Left colon (tissue), 2 donors: ENCODE measurements at regions not wholly inside any gene's neighbourhood (a gene's known extent, or its start where the extent isn't known, plus 50 kb on each side); places are given as distances from the start of the nearest gene placed in this dataset.

Experiments used
- ATAC-seq: fragments of 200-7000 bp; cut with Tn5 transposase; one replicate; pipeline ENCODE4 v1.9.1; 2020; ENCODE audit warnings: mild to moderate bottlenecking, moderate library complexity
- DNase-seq, 2 donors: peaks; one replicate each; pipeline ENCODE4 v3.0.0-alpha.2; 2020
- intact Hi-C, 2 donors: fragments of 100-400 bp; cut with DNase I in 1 of 2; cut with micrococcal nuclease in 1 of 2; formaldehyde crosslinking; loops; one replicate each; pipeline versions ENCODE4 v1.11.2 to v1.14.0; 2022; cut with DNase I, micrococcal nuclease
- donor health status: DM: no; HTN: no; CAD: no.
- donor health status: DM: yes; HTN: yes; CAD: no.

DNA sequence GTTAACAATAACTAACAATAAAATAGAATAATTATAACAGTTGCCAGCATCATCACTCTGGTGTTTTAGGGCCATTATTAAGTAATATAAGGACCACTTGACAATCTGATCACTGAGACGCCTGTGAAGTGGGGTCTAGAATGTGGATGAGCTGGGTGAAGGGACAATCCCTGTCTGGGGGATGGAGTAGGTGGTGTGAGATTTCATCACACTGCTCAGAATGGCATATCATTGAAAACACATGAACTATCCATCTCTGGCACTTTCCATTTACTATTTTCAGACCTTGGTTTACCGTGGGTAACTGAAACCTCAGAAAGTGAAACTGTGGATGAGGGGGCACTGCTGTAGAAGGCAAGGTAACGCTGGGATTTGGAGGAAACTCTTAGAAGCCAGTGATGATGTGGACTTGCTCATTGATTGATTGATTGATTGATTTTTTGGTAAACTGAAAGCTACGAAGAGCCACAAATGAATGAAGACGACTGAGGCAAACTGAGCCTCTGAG lies 204.4 kb upstream of the TWIST2 start:
- intact Hi-C loops = no loop called here
- ATAC-seq (no peak), DNase-seq (no peak)

DNA sequence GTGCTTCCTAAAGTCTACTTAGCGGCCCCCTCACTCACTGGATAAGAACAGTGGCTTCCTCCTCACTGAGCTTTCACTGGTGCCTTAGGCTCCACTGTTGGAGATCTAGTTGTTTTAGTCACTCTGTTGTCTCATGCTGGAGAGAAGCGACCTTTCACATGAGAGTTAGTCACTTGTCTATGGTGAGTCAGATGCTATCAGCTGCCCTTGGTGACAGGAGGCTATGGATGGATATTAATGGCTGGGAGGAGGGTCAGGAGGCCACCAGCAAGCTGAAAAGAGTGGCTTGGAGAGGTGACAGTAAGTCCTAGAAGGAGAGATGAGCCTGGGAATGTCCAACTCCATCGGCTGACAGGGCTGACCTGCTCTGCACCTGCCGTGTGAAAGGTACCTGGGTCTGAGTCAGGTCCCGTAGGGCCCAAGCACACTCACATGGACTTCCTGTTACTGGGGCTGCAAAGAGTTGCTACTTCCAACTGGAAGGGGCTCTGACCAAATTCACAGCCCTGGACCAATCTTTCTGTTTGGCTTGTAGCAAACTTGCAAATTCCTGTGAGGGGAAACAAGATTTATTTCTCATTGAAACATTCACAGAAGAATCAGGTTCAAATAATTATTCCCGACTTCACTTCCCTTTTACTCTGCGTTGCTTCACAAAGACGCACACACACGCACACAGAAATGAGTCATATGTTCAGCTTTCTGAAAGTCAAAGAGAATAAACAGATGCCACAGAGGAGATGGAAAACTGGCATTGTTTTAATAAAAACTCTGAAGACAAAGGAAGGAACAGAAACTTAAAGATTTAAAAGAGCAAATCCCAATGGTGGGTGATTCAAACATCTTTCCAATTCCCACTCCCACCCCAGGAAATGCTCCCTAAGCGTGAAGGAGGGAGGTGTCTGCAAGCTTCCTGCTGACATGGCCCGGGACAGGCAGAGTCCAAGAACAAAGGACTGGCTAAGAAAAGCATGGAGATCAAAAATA lies 203.5 kb upstream of the TWIST2 start:
- no peak for ATAC-seq
- intact Hi-C loops = no loop called here
- no peak for DNase-seq

DNA sequence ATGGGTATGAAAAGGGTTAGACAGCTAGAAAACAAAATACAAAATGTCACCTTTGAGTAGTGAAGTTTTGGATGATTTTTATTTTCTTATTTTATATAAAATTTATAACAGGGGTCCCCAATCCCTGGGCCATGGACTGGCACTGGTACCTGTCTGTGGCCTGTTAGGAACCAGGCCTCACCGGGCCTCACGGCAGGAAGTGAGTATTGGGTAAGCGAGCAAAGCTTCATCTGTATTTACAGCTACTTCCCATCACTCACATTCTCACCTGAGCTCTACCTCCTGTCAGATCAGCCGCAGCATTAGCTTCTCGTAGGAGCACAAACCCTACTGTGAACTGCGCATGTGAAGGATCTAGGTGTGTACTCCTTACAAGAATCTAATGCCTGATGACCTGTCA lies 202.8 kb upstream of the TWIST2 start:
- DNase-seq = no peak
- no peak for ATAC-seq
- intact Hi-C loops = no loop called here

DNA sequence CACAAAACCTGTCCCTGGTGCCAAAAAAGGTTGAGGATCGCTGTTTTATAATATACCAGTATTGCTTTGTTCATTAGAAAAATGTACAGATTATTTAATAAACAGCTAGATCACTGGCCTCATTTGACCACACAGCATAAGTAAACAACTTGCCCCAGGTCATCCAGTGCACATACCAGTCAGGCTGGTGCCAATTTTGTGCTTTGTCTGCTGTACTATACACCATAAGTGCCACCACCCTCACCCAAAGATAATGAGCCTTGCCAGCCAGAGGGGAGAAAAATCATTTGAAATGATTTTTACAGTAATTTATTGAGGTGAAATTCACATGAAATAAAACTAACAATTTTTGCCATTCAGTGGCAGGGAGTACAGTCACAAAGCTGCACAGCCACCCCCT lies 202.2 kb upstream of the TWIST2 start:
- intact Hi-C loops = no loop called here
- DNase-seq (no peak), ATAC-seq (no peak)

DNA sequence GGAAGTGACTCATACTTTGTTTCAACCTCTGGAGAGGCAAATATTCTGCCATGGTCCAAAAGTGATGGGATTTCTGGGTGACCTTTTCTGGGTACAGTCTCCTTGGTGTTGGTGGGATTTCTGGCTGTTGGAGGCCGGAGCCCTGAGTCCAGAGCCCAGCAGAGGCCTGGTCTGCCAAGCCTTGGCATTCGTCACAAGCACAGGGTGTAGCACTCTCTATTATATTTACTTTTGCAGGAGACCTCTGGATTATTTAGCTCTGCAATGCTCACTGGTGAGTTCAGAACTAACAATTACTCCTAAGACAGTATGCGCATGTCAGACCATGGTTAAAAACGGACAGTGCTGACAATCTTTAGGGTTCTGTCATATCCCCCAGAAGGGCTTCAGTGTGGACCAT lies 201.6 kb upstream of the TWIST2 start:
- no peak for ATAC-seq
- intact Hi-C loops = no loop called here
- no peak for DNase-seq

DNA sequence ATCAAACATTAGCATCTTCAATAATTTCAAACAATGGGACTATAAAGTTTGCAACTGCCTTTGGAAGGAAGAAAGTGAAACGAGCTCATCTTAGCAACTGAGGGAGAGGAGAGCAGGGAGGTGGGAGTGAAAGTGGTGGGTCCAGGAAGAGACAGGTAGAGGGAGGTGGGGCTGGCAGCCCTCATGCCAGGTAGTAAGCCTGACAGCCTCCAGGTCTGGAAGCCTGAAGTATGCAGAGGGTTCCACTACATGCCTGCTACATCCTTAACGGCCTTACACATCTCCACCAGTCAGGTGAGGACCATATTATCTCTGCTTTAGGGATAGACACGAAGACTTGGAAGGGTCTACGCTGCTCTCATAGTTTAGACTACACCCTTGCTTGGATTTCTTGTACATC lies 201.1 kb upstream of the TWIST2 start:
- intact Hi-C loops = no loop called here
- DNase-seq (no peak), ATAC-seq (no peak)

DNA sequence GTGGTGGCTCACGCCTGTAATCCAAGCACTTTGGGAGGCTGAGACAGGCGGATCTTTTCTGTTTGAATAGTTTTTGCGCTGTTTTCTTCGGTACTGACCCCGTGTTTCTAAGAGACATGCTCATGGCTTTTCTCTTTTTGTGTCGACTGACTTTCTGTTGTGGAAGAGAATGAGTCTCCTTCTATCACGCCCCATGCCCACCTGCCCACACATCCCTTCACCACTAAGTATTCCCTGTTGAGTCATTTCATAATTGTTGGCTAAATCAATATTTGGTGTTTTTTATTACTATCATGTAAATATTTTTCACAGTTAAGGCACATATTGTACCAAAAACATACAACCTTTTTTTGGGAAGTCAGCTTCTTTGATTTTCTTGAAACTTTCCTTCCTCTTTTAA lies 198.8 kb upstream of the TWIST2 start:
- ATAC-seq = no peak
- intact Hi-C loops = no loop called here
- no peak for DNase-seq

DNA sequence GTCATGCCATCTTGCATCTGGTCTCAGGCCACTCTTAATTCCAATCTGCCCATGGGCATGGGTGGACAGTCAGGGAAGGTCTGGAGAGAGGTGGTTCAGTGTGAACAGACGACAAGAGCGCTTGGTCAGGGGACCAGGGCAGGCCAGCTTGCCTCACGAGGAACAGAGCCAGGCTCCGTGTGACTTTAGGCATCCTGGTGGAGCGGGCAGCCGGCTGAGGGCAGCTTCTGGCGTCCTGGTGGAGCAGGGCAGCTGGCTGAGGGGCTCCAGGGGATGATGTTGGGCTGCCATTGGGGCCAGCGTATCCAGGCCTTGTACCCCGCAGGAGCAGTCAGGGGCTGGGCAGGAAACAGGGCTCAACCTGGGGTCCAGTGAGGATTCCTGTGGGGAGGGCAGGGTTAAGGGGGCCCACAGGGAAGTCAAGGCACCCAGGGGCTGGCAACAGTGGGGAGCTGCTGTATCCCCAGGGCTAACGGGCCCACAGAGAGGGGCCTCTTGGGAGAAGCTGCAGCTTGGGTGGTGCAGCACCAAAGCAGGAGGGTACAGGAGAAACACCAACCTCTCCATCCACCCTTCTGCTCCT lies 197.9 kb upstream of the TWIST2 start:
- no peak for ATAC-seq
- DNase-seq = no peak
- intact Hi-C loops = no loop called here

DNA sequence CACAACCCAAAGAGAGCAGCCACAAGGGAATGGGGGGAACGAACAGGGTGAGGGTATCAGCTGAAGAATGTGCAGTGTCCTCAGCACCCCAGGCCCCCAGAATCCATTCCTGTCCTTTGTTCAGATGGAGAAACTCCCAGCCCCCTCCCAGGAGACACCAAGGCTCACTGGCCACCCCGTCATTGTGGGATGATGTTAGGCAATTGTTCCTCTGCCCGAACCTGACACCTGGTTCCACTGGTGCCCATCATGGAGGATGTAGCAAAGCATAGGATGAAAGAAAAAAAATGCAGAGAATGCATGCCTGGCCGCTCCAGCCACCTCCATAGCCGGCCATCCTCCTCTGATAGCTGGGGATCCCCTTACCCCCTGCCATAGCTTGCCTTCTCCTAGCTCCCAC lies 197.3 kb upstream of the TWIST2 start:
- ATAC-seq (no peak), DNase-seq (no peak)
- intact Hi-C loops = no loop called here

DNA sequence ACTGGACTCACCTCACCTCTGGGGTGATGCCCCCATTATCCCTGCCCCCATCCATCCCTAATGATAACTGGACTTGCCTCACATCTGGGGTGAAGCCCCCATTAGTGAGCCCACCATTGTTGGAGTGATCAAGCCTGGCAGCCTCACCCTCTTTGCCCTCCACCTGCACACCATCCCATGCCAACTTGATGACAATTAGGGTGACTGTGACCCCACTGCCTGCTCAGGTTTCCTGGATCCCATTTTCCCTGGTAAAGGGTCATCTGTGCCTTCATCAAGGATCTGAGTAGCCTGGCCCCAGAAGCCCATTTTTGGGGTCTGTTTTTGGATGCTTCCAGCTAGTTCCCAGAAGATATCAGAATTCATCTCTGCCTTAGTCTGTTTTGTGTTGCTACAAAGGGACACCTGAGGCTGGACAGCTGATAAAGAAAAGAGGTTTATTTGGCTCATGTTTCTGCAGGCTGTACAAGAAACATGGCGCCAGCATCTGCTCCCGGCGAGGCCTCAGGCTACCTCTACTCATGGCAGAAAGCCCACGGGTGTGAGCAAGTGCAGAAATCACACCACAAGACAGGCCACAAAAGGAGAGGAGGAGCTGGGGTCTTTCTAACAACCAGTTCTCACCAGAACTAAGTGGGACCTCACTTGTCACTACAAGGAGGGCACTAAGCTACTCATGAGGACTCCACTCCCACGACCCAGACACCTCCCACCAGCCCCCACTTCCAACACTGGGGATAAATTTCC lies 196.4 kb upstream of the TWIST2 start:
- ATAC-seq (no peak), DNase-seq (no peak)
- intact Hi-C loops = no loop called here

DNA sequence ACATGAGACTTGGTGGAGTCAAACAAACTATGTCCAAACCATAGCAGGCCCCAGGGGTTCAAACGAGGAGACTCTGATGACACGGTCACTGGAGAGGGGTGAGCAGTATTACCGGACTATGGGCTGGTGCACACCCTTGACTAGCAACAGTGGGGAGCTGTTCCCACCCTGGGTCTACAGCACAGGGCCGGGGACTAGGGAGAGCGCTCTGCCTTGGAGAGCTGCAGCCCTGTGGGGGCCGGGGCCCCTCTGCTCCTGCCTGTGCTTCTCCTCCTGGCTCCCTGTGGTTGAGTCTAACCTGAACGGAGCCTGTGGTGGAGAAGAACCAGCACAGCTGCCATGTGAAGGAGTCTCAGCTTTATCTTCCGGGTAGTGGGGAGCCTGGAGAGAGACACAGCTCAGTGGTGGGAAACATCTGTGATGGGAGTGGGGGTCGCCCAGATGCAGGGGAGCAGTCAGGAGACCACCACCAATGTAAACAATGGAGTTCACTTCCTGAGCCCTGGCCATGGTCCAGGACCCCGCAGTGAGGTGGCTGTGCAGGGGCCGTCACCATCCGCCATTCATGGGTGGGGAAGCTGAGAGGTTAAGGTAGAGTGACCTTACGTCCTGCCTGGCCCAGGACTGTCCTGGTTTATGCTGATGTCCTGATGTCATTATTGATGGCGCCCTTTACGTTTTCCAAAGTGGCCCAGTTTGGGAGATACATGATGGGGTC lies 195.7 kb upstream of the TWIST2 start:
- no peak for DNase-seq
- intact Hi-C loops = no loop called here
- no peak for ATAC-seq

DNA sequence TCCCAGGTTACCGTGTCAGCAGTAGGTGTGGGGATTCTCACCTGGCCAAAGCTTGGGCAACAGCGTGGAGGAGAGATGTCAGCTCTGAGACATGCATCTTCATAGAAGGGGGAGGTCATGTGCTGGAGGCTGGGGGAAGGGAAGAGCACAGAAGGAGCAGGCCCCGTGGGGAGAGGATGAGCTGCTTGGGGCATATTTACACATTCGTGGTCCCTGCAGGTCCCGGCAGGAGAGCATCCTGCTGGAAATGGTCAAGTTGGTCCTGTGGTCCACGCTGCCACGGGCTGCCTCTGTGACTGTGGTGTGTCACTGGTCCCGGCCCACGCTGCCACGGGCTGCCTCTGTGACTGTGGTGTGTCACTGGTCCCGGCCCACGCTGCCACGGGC lies 195.1 kb upstream of the TWIST2 start:
- ATAC-seq (no peak), DNase-seq (no peak)
- intact Hi-C loops = no loop called here

DNA sequence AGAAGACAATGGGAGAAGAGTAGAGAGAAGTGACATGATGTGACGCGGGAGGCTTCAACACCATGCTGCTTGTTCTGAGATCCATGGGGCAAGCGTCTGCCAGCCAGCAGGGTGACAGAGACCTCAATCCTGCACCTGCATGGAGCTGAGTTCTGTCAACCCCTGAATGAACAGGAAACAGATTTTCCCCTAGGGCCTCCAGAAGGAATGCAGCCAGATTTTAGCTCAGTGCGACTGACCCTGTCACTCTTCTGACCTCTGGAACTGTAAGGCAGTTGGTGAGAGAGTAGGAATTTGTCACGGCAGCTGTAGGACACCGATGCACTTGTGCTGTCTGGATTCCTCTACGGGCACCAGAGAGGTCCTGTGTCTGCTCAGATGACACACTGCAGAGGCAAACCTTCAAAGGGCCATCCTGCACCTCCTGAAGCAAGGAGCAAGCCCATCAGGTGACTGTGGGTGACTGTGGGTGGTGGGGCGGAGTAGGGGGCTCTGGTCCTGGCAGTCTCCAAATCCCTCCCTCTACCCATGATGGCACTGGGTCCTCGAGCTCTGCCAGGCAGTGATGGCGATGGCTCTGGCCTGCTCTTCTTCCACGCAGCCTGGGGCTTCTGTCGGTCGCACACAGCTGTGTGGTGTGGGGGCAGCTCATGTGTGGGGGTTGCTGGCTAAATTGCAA lies 194.3 kb upstream of the TWIST2 start:
- no peak for ATAC-seq

DNA sequence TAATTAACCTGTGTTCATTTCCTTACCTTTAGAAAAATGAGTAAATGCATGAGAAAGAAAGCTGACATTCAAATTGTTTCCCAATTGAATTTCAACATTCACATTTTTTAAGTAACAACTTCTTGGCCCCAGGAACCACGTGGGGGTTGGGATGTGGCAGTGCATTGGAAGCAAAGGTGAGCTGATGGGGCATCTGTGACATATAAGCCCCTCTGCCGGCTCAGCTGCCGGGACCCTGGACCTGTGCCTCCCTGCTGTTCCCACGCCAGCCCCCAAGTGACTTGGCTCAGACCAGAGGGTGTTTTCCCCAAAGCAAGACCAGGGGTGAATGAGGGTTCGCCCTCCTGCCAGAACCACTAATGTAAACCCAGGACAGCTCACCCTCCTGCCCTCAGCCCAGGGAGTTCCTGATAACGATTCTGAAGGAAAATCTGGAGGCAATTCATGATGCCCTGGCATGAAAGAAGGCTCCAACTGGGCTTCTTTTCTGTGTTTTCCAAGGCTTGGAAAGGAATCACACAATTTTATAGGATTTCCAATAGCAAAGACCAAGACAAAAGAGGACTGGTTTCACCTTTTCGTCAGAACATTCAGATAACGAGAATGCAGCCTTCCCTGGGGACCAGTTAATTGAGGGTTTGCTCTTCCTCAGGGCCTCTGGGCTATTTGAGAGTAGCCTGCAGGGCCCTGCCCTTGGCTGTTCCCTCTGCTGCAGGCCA lies 193.2 kb upstream of the TWIST2 start:
- DNase-seq (no peak), ATAC-seq (no peak)

More for the DNA sequence above, 194.3 kb upstream of the TWIST2 start:
- no peak for DNase-seq
- intact Hi-C loops = no loop called here

DNA sequence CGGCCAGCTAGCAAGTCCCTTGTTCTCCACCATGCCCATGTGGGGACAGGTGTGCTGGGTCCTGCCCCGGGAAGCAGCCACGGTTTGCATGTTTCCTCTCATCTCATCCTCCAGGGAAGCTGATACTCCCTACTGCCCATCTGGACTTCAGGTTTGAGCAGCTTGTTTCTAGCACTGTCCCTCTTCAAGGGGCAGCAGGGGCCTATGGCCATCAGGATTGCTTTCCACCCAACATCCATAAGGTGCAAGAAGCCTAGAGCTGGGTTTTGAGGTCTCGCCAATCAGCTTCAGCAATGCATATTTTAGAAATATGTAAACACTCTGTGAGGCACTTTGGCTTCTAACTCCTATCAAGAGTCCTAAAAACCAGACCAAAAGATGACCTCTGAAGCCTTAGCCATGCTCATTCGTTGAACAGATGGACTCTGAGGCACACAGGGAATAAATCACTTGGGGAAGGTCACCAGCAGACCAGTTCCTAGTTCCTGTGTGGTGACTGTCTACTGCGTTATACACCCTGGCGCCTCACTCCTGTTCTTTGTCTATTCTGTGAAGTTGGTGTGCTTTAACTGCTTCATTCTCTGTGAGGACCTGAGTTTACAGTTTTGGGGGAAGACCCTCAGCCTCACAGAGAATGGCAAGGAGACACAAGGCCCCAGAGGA lies 192.6 kb upstream of the TWIST2 start:
- no peak for DNase-seq
- ATAC-seq = no peak
- intact Hi-C loops = no loop called here

More for the DNA sequence above, 193.2 kb upstream of the TWIST2 start:
- intact Hi-C loops = no loop called here

DNA sequence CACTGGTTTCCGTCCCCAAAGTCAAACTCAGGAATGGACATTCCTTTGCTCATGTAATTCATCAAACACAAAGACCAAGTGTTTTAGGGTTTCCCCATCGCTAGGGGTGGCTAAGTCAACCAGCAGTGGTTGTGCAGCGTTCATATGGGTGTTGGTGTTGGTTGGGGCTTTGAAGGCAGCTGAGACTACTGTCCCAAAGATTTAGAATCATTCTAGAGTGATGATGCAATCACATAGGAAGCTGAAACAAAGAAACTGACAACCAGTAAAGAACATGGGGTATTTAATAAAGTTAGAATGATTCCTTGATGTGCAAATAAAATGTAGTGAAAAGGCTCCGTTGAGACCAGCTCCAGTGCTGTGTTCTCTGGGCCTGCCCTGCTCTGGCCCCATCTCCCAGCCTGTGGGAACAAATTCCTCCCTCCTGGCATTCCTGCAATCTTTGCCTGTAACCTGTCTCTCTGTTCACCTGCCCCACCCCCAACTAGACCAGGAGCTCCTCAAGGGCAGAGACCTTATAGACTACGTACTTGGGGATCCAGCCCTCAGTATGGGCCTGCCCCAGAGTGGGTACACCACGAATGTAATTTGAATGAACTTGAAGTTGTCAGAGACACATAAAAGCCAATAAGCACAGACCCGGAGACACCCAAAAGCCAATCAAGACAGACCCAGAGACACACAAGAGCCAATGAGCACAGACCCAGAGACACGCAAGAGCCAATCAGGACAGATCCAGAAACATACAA lies 191.7 kb upstream of the TWIST2 start:
- ATAC-seq (no peak), DNase-seq (no peak)
- intact Hi-C loops = no loop called here
